HUDEP-2 (cell line): ENCODE measurements at regions not wholly inside any gene's neighbourhood (a gene's known extent, or its start where the extent isn't known, plus 50 kb on each side); places are given as distances from the start of the nearest gene placed in this dataset.
A peak's percentile ranks its signal among the peaks of the same experiment; 100 is the strongest.

Experiments used
- DNase-seq, 76 experiments: peaks; one replicate each; lab custom pipeline; 2025; ENCODE audit not compliant: unreplicated experiment in 76 of 76; lab: John Stamatoyannopoulos, UW

- no peak for DNase-seq
These were observed 102.9 kb downstream of the CTTN start for GRCh38 chr11:70501051-70501901.

GRCh38 chr11:70501933-70502540 lies 103.7 kb downstream of the CTTN start:
- DNase-seq, result no peak

DNA sequence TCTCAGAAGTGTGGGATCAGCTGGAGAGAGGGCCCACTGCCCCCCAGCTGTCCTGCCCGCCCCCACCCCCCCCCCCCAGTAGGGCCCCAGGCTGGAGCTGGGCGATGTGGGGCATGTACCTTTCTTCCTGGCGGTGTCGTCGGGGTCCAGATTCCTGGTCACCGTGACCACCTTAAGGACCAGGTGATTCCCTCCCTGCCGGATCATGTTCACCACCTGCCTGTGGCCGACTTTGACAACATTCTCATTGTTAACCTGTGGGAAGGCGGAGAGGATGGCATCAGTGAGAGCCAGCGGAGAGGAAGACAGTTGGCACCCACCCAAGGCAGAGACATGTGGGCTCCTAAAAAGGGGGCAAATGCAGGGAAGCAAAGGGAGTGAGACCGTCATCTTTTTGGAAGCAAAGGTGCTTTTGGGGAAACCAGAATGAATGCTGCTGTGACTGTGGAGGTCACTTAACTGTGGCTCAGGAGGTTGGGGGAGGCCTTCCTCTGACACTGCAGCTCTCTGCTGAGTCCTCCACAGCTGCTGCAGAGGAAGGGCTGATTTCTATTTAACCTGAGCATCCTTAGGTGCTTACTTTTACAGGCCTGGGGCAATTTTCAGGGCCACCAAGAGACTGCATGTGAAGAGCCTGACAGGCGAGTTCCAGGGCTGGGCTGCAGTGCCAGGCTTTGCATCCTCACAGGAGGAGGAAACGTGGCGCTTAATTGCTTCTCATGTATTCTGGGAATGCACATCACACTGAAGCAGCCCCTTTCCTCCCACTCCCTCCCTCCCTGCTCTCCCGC lies 104.5 kb downstream of the CTTN start:
- no peak for DNase-seq

- DNase-seq, result no peak
These were observed 105.3 kb downstream of the CTTN start for GRCh38 chr11:70503468-70504221.

DNA sequence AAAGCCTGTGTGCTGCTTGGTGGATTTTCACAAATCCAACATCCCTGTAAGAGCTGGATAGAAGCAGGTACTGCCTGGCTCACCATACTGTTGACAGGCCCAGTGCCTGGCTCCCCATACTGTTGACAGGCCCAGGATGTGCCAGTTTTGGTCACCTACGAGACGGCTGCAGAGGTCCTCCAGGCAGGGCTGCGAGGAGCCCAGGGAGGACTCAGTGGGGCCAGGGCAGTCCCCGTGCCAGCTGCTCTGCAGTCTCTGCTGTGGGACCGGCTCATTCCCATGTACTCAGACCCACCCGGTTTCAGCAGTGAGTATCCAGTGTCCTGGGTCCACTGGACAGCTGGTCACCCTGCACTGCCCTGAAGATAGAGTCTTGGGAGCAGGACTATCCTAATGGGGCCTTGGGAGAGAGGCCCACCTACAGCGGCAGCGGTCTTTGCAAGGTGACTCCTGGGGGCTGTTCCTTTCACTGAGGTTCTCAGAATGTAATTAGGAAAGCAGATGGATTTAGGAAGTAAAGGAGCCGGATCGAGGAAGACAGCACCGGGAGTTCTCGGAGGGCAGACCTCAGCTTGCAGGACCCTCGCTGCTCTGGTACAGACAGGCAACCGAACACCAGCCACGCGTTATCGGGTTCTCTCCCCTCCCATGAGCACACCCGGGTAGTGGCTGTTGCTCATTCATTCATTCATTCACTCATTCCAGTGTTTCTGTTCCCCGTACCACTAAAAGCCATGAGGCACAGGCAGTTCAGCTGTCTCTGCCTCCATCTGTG lies 106.1 kb downstream of the CTTN start:
- no peak for DNase-seq

DNA sequence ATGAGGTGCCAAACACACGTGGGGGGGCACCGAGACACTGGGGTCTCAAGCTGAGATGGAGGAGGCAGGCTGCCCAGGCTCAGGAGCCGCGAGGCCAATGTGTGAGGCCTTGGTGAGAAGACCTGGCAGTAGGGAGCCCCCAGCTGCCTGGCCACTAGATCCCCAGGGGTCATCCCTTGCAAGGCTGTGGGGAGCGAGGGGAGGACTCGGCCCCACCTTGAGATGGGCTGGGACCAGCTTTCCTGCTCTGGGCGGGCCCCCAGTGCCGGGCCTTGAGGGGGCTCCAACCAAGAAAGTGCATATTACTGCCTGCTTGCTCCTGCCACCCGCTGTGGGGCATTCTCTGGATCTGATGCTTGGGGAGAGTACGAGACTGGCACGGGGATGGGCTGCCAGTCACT lies 107.0 kb downstream of the CTTN start:
- no peak for DNase-seq

- DNase-seq, result peak in 5 of 76 experiments; percentile 2 to 19 (median 2)
These were observed 107.7 kb downstream of the CTTN start for GRCh38 chr11:70505761-70506657.

DNA sequence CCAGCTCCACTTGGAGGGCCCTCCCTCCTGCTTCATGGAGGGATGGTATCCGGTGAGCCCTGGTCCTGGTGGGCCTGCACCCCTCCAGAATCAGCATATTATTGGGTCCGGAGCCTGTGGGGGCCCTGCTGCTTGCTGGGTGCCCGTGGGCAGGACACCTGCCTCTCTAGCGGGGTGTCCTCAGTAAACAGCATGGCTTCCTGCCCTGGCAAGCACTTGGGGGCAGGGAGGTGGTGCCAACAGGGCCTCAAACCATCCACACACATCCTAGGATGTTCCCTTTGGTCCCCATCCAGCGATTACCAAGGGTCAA lies 108.3 kb downstream of the CTTN start:
- no peak for DNase-seq

- no peak for DNase-seq
These were observed 108.7 kb downstream of the CTTN start for GRCh38 chr11:70506986-70507385.

DNA sequence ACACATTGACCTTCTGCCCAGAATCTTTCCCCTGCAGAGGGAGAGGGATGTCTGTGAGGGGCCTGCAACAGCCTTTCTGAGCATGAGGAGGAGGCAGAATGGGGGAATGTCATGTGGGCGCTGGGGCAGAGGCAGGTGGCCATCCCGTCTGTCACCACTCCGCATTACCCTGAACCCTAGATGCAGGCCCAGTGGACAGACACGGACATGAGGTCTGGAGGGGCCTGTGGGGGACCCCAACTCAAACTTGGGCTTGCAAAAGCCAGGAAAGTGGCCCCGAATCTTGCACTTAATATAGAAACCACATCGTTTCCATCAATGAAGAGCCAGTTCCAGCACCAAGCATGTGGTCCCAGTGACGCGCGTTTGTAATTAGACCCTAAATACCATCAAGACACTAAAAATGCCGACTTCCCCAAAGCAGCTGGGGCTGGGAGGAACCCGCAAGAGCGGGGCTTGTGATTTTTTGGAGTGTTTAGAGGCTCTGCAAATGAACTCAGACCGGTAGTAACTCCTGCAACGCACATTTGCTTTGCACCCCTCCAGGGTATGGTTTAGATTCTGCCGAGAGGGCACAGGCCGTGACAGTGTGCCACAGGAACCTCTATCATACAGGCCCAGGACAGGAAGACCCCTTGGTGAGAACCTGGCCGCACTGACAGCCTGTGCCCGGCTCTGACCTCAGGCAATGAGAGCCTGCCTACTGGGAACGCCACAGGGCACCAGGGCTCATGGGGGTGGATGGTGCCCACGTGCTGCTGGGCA lies 109.3 kb downstream of the CTTN start:
- DNase-seq, result no peak

GRCh38 chr11:70508231-70508480 lies 109.8 kb downstream of the CTTN start:
- DNase-seq, result no peak

- DNase-seq, result no peak
These were observed 111.1 kb downstream of the CTTN start for GRCh38 chr11:70509476-70509875.

- no peak for DNase-seq
These were observed 111.8 kb downstream of the CTTN start for GRCh38 chr11:70510106-70510505.

- DNase-seq, result no peak
These were observed 112.2 kb downstream of the CTTN start for GRCh38 chr11:70510571-70510970.

DNA sequence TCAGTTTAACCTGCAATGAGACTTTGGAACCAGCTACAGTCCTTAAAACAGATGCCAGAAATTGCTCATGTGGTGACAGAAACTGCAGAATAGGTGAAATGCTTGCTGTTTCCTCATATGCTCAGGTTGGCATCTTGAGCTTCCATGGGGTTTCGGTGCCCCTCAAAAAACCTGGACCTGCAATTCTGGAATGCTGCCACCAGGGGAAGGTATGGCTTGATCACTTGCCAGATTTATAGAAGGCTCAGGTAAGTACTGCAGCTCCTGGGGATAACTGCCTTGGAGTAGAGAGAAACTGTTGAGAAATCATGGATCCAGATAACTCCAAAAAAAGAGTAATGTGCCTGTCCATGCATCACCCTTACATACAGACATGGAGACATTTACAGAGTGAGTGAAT lies 113.0 kb downstream of the CTTN start:
- no peak for DNase-seq

DNA sequence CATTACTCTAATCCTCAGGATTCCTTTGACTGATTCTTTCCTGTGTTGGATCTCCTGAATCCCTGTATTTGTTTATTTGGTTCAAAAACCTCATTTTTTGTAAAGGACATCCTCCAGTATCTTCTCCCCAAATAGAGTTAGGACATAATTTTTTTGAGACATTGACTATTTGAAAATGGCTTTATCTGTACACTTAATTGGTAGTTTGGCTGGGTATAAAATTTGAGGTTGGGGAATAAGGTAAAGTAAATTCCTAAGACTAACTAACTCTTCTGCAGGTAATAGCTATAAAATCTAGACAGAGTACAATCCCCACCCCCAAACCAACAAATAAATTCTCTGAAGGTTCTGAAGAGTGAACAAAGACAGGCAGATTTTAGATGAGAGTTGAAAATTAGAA lies 114.4 kb downstream of the CTTN start:
- no peak for DNase-seq

DNA sequence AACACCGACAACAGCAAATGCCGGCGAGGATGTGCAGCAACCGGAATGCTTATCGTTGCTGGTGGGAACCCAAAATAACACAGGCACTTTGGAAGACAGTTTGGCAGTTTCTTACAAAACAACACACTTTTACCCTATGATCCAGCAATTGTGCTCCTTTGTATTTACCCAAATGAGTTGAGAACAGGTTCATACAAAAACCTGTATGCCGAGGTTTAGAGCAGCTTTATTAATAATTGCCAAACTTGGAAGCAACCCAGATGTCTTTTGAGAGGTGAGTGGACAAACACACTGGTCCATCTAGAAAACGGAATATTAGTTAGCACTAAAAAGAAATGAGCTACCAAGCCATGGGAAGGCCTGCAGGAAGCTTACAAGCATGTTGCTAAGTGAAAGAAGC lies 118.9 kb downstream of the CTTN start:
- DNase-seq, result no peak

- DNase-seq, result no peak
These were observed 119.9 kb downstream of the CTTN start for GRCh38 chr11:70517988-70518907.
